ENCODE measurements at regions not wholly inside any gene's neighbourhood (a gene's known extent, or its start where the extent isn't known, plus 50 kb on each side); places are given as distances from the start of the nearest gene placed in this dataset.
A peak's percentile ranks its signal among the peaks of the same experiment; 100 is the strongest.

- no peak for DNase-seq (ENCODE audit: low read depth in 2 of 2)
- no peak overlapping the region for H3K4me3 ChIP-seq (replicated peaks in 1 of 2; ENCODE audit: low read depth in 2 of 2, low read length in 2 of 2)
- no peak for TF ChIP-seq CTCF (IDR thresholded peaks at IDR 0.05; ENCODE audit: low read depth, low read length)
These were observed 333.9 kb downstream of the DIRAS2 start for GRCh38 chr9:90308691-90309090.

GRCh38 chr9:90309809-90310520 lies 332.7 kb downstream of the DIRAS2 start:
- no peak overlapping the region for H3K4me3 ChIP-seq (replicated peaks in 1 of 2; ENCODE audit: low read depth in 2 of 2, low read length in 2 of 2)
- no peak for TF ChIP-seq CTCF (IDR thresholded peaks at IDR 0.05; ENCODE audit: low read depth, low read length)
- no peak for DNase-seq (ENCODE audit: low read depth in 2 of 2)

- H3K4me3 ChIP-seq (replicated peaks in 1 of 2; ENCODE audit: low read depth in 2 of 2, low read length in 2 of 2) = no peak overlapping the region
- TF ChIP-seq CTCF (IDR thresholded peaks at IDR 0.05; ENCODE audit: low read depth, low read length) = no peak
- DNase-seq (ENCODE audit: low read depth in 2 of 2) = no peak
These were observed 332.1 kb downstream of the DIRAS2 start for GRCh38 chr9:90310521-90310876.

GRCh38 chr9:90311811-90312210 lies 330.8 kb downstream of the DIRAS2 start:
- no peak overlapping the region for H3K4me3 ChIP-seq (replicated peaks in 1 of 2; ENCODE audit: low read depth in 2 of 2, low read length in 2 of 2)
- no peak for TF ChIP-seq CTCF (IDR thresholded peaks at IDR 0.05; ENCODE audit: low read depth, low read length)
- no peak for DNase-seq (ENCODE audit: low read depth in 2 of 2)

GRCh38 chr9:90322296-90322695 lies 320.3 kb downstream of the DIRAS2 start:
- TF ChIP-seq CTCF (IDR thresholded peaks at IDR 0.05; ENCODE audit: low read depth, low read length) = no peak
- DNase-seq (ENCODE audit: low read depth in 2 of 2) = peak in 1 of 2 donors; percentile 60
- H3K4me3 ChIP-seq (replicated peaks in 1 of 2; ENCODE audit: low read depth in 2 of 2, low read length in 2 of 2) = no peak overlapping the region

- no peak for TF ChIP-seq CTCF (IDR thresholded peaks at IDR 0.05; ENCODE audit: low read depth, low read length)
- no peak overlapping the region for H3K4me3 ChIP-seq (replicated peaks in 1 of 2; ENCODE audit: low read depth in 2 of 2, low read length in 2 of 2)
- DNase-seq (ENCODE audit: low read depth in 2 of 2) = peak; percentile 36 to 49
These were observed 316.5 kb downstream of the DIRAS2 start for GRCh38 chr9:90325913-90326653.
